Aorta (tissue), 5 donors: ENCODE measurements at regions not wholly inside any gene's neighbourhood (a gene's known extent, or its start where the extent isn't known, plus 50 kb on each side); places are given as distances from the start of the nearest gene placed in this dataset.

Experiments used
- ATAC-seq: fragments of 200-7000 bp; cut with Tn5 transposase; one replicate; pipeline ENCODE4 v1.9.1; 2022; ENCODE audit warnings: moderate library complexity; ENCODE audit not compliant: low FRiP score
- DNase-seq, 2 donors: peaks; one replicate each; pipeline ENCODE4 v3.0.0-alpha.2; 2020
- H3K27ac ChIP-seq, 2 donors: one replicate each; pipeline ENCODE4 v1.5.1; 2013; ENCODE audit warnings: low read length in 2 of 2, mild to moderate bottlenecking in 2 of 2, moderate library complexity in 2 of 2, control low read depth in 1 of 2, inconsistent platforms in 1 of 2, low read depth in 1 of 2
- H3K27me3 ChIP-seq, 2 donors: one replicate each; pipeline ENCODE4 v1.6.1; 2013; ENCODE audit warnings: control low read depth in 1 of 2, low read length in 1 of 2, mild to moderate bottlenecking in 1 of 2, moderate library complexity in 1 of 2; ENCODE audit not compliant: insufficient read depth in 2 of 2, control insufficient read depth in 1 of 2
- H3K36me3 ChIP-seq, 2 donors: one replicate each; pipeline ENCODE4 v1.6.1; 2013; ENCODE audit warnings: control low read depth in 1 of 2, low read length in 1 of 2, mild to moderate bottlenecking in 1 of 2; ENCODE audit not compliant: insufficient read depth in 2 of 2, control insufficient read depth in 1 of 2
- H3K4me1 ChIP-seq, 2 donors: one replicate each; pipeline ENCODE4 v1.6.1; 2013; ENCODE audit warnings: low read length in 2 of 2, control low read depth in 1 of 2, mild to moderate bottlenecking in 1 of 2, moderate library complexity in 1 of 2; ENCODE audit not compliant: insufficient read depth in 2 of 2, control insufficient read depth in 1 of 2
- H3K4me3 ChIP-seq, 2 donors: one replicate each; pipeline ENCODE4 v1.5.1; 2013; ENCODE audit warnings: low read length in 2 of 2, control low read depth in 1 of 2, mild to moderate bottlenecking in 1 of 2
- H3K9me3 ChIP-seq: one replicate; pipeline ENCODE4 v1.6.1; 2013; ENCODE audit warnings: mild to moderate bottlenecking, low read length; ENCODE audit not compliant: control insufficient read depth
- WGBS, 2 donors: extraction: QIAGEN DNeasy Blood & Tissue Kit; methylation state at CpG; one replicate each; pipeline ENCODE4 v1.1.7; 2013; 5-methylcytosine and 5-hydroxymethylcytosine counted together
- intact Hi-C, 2 donors: fragments of 100-400 bp; cut with DNase I; formaldehyde crosslinking; loops; one replicate each; pipeline versions ENCODE4 v1.14.2 to v1.15.0; 2022
- donor health status: healthy with polysubstance abuse.
- donor health status: Bipolar disorder and iron deficiency.
- donor health status: DM: no; HTN: no; CAD: no.
- donor health status: DM: no; HTN: no; CAD: no.
- donor health status: DM: yes; HTN: yes; CAD: no.

GRCh38 chr4:96969455-96969854 is 1129.6 kb downstream of the PDHA2 start:
- intact Hi-C loops: no loop called here
- Histone ChIP-seq H3K9me3 (no peaks in the 10 kb centered on the region), H3K4me1 (no peaks in the 10 kb centered on the region), H3K27ac (no peak overlapping the region), H3K36me3 (no peaks in the 10 kb centered on the region), H3K27me3 (no peaks in the 10 kb centered on the region), H3K4me3 (no peak overlapping the region)
- ATAC-seq (no peak), DNase-seq (no peak)
- 87 to 88% methylated on average over 1 of the region's 1 CpG for WGBS, 2 donors

- H3K27ac ChIP-seq: no peak overlapping the region
- H3K4me3 ChIP-seq: no peak overlapping the region
- H3K9me3 ChIP-seq: no peaks in the 10 kb centered on the region
- intact Hi-C loops: no loop called here
- no peaks in the 10 kb centered on the region for H3K36me3 ChIP-seq
- no peak for DNase-seq
- ATAC-seq: no peak
- 87% methylated on average over 4 of the region's 4 CpGs for WGBS, 2 donors
- H3K4me1 ChIP-seq: no peaks in the 10 kb centered on the region
- no peaks in the 10 kb centered on the region for H3K27me3 ChIP-seq
Observed at GRCh38 chr4:96972920-96973319, 1133.0 kb downstream of the PDHA2 start.

GRCh38 chr4:96974295-96974694 is 1134.4 kb downstream of the PDHA2 start:
- intact Hi-C loops: no loop called here

GRCh38 chr4:96983830-96984229 is 1143.9 kb downstream of the PDHA2 start:
- ATAC-seq (no peak), DNase-seq (no peak)
- Histone ChIP-seq H3K4me3 (peak overlapping the region; percentile 48 to 54), H3K27ac (no peak overlapping the region), H3K4me1 (no peaks in the 10 kb centered on the region), H3K9me3 (no peaks in the 10 kb centered on the region), H3K27me3 (no peaks in the 10 kb centered on the region), H3K36me3 (no peaks in the 10 kb centered on the region)
- WGBS, 2 donors: 30 to 36% methylated on average over 1 of the region's 1 CpG
- intact Hi-C loops: no loop called here

More at GRCh38 chr4:96974295-96974694, 1134.4 kb downstream of the PDHA2 start:
- H3K27me3 ChIP-seq: no peaks in the 10 kb centered on the region
- no peaks in the 10 kb centered on the region for H3K4me1 ChIP-seq
- WGBS, 2 donors: 29 to 32% methylated on average over 2 of the region's 2 CpGs
- H3K9me3 ChIP-seq: no peaks in the 10 kb centered on the region
- no peaks in the 10 kb centered on the region for H3K36me3 ChIP-seq
- ATAC-seq: no peak
- no peak overlapping the region for H3K27ac ChIP-seq
- no peak for DNase-seq
- no peak overlapping the region for H3K4me3 ChIP-seq

GRCh38 chr4:96986816-96987215 is 1146.9 kb downstream of the PDHA2 start:
- DNase-seq: no peak
- H3K4me3 ChIP-seq: no peak overlapping the region
- H3K4me1 ChIP-seq: no peaks in the 10 kb centered on the region
- ATAC-seq: no peak
- H3K27ac ChIP-seq: no peak overlapping the region
- no peaks in the 10 kb centered on the region for H3K27me3 ChIP-seq
- WGBS, 2 donors: 67 to 69% methylated on average over 1 of the region's 1 CpG
- no peaks in the 10 kb centered on the region for H3K9me3 ChIP-seq
- intact Hi-C loops: no loop called here
- no peaks in the 10 kb centered on the region for H3K36me3 ChIP-seq

- no peaks in the 10 kb centered on the region for H3K27me3 ChIP-seq
- DNase-seq: no peak
Observed at GRCh38 chr4:96991083-96991482, 1151.2 kb downstream of the PDHA2 start.

GRCh38 chr4:96992443-96992842 is 1150.8 kb downstream of the STPG2 start:
- no peak for ATAC-seq
- DNase-seq: no peak
- no peaks in the 10 kb centered on the region for H3K36me3 ChIP-seq
- H3K27ac ChIP-seq: no peak overlapping the region
- intact Hi-C loops: no loop called here
- no peaks in the 10 kb centered on the region for H3K4me1 ChIP-seq
- H3K9me3 ChIP-seq: peaks cover 2% of the 10 kb centered on the region
- H3K4me3 ChIP-seq: no peak overlapping the region
- WGBS, 2 donors: 85 to 86% methylated on average over 4 of the region's 4 CpGs
- H3K27me3 ChIP-seq: no peaks in the 10 kb centered on the region

More at GRCh38 chr4:96991083-96991482, 1151.2 kb downstream of the PDHA2 start:
- Histone ChIP-seq H3K4me3 (no peak overlapping the region), H3K4me1 (no peaks in the 10 kb centered on the region), H3K27ac (no peak overlapping the region), H3K9me3 (peaks cover 2% of the 10 kb centered on the region), H3K36me3 (no peaks in the 10 kb centered on the region)
- ATAC-seq: no peak
- WGBS, 2 donors: 91 to 96% methylated on average over 1 of the region's 1 CpG
- intact Hi-C loops: no loop called here

- DNase-seq: no peak
- intact Hi-C loops: no loop called here
- Histone ChIP-seq H3K9me3 (peaks cover 2% of the 10 kb centered on the region), H3K4me1 (no peaks in the 10 kb centered on the region), H3K27ac (no peak overlapping the region), H3K27me3 (no peaks in the 10 kb centered on the region), H3K4me3 (no peak overlapping the region), H3K36me3 (no peaks in the 10 kb centered on the region)
- ATAC-seq: no peak
- WGBS, 2 donors: 76 to 77% methylated on average over 3 of the region's 3 CpGs
Observed at GRCh38 chr4:96993560-96993959, 1149.7 kb downstream of the STPG2 start.

- ATAC-seq: no peak
- H3K4me1 ChIP-seq: no peaks in the 10 kb centered on the region
- no peak overlapping the region for H3K4me3 ChIP-seq
- intact Hi-C loops: no loop called here
- no peaks in the 10 kb centered on the region for H3K36me3 ChIP-seq
- no peaks in the 10 kb centered on the region for H3K27me3 ChIP-seq
- H3K9me3 ChIP-seq: no peaks in the 10 kb centered on the region
- H3K27ac ChIP-seq: no peak overlapping the region
- no peak for DNase-seq
Observed at GRCh38 chr4:97003715-97004114, 1139.6 kb downstream of the STPG2 start.
